ENCODE measurements at regions not wholly inside any gene's neighbourhood (a gene's known extent, or its start where the extent isn't known, plus 50 kb on each side); places are given as distances from the start of the nearest gene placed in this dataset.

DNA sequence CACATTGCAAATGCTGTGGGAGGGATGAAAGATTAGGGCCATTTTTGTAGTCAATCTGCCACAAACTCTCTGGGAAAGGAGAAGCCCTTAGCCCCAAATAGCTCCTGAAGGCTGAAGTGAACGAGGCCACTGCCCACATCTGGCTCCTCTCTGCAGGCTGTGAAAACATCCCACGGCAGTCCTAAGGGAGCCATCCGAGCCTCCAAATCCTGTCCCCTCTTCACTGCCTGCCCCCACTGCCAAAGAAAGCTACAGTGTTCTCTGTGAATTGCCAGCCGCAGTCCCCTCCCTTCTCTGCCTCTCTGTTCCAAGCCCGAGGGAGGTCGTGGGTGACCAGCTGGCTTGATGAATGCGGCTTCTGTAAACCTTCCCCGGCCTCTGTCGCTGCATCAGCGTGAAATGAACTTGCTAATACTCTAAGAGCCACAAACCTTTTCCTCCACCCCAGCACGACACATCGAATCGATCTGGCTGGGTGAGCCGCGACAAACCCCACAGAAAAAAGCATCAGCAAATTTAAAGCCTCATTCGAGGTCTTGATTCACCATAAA lies 180.7 kb upstream of the NRXN3 start:
- TF ChIP-seq, protein P1, sequence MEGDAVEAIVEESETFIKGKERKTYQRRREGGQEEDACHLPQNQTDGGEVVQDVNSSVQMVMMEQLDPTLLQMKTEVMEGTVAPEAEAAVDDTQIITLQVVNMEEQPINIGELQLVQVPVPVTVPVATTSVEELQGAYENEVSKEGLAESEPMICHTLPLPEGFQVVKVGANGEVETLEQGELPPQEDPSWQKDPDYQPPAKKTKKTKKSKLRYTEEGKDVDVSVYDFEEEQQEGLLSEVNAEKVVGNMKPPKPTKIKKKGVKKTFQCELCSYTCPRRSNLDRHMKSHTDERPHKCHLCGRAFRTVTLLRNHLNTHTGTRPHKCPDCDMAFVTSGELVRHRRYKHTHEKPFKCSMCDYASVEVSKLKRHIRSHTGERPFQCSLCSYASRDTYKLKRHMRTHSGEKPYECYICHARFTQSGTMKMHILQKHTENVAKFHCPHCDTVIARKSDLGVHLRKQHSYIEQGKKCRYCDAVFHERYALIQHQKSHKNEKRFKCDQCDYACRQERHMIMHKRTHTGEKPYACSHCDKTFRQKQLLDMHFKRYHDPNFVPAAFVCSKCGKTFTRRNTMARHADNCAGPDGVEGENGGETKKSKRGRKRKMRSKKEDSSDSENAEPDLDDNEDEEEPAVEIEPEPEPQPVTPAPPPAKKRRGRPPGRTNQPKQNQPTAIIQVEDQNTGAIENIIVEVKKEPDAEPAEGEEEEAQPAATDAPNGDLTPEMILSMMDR (IDR thresholded peaks at IDR 0.05) = no peak
- no peak for TF ChIP-seq POLR2A (IDR thresholded peaks at IDR 0.05)

Data from adrenal gland (tissue), 5 donors.